Loucy (cell line): ENCODE measurements at regions not wholly inside any gene's neighbourhood (a gene's known extent, or its start where the extent isn't known, plus 50 kb on each side); places are given as distances from the start of the nearest gene placed in this dataset.

Experiments used
- EZH2phosphoT487 ChIP-seq: fragments of 200-600 bp; IDR thresholded peaks from 2 replicates; pipeline ENCODE4 v1.6.1; 2018; ENCODE audit warnings: antibody characterized with exemption, mild to moderate bottlenecking, moderate library complexity, borderline replicate concordance
- TF ChIP-seq, protein P1 (sequence below): fragments of 200-600 bp; sonication (generic); conservative IDR thresholded peaks from 2 replicates; pipeline ENCODE4 v1.5.1; 2014; ENCODE audit warnings: mild to moderate bottlenecking, antibody characterized with exemption, low read length

DNA sequence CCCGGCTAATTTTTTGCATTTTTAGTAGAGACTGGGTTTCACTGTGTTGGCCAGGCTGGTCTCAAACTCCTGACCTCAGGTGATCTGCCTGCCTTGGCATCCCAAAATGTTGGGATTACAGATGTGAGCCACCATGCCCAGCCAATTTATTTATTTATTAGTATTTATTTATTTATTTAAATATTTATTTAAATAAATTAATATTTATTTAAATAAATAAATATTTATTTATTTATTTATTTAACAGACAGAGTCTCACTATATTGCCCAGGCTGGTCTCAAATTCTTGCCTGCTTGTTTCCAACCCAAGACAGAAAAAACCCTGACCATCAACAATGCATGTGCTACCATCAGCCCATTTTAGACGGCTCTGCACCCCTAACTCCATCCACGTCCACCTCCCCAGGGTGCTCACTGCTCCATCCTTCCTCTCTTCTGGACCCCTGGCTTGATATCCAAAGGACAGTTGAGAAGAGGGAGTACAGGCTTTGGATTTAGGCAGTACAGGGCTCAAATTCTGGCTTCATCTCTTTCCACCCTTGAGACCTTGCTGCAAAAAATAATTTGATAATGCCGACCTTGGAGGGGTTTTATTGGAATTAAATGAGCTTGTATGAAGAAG, 232.6 kb downstream of the MED10 start:
- TF ChIP-seq, protein P1, sequence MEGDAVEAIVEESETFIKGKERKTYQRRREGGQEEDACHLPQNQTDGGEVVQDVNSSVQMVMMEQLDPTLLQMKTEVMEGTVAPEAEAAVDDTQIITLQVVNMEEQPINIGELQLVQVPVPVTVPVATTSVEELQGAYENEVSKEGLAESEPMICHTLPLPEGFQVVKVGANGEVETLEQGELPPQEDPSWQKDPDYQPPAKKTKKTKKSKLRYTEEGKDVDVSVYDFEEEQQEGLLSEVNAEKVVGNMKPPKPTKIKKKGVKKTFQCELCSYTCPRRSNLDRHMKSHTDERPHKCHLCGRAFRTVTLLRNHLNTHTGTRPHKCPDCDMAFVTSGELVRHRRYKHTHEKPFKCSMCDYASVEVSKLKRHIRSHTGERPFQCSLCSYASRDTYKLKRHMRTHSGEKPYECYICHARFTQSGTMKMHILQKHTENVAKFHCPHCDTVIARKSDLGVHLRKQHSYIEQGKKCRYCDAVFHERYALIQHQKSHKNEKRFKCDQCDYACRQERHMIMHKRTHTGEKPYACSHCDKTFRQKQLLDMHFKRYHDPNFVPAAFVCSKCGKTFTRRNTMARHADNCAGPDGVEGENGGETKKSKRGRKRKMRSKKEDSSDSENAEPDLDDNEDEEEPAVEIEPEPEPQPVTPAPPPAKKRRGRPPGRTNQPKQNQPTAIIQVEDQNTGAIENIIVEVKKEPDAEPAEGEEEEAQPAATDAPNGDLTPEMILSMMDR = no peak
- no peak for TF ChIP-seq EZH2phosphoT487
